Esophagus squamous epithelium (tissue), 4 donors: ENCODE measurements at regions not wholly inside any gene's neighbourhood (a gene's known extent, or its start where the extent isn't known, plus 50 kb on each side); places are given as distances from the start of the nearest gene placed in this dataset.

Source experiments
- POLR2A ChIP-seq, 4 donors: fragments of 450-650 bp; IDR thresholded peaks; one replicate each; pipeline ENCODE4 v1.6.1; 2017; ENCODE audit warnings: antibody characterized with exemption in 4 of 4, mild to moderate bottlenecking in 4 of 4, moderate library complexity in 3 of 4
- TF ChIP-seq, protein P1 (sequence below), 6 experiments: fragments of 450-650 bp in 4 of 6; fragments of 200-600 bp in 2 of 6; sonication (generic) in 2 of 6; IDR thresholded peaks; one replicate each; pipeline ENCODE4 v1.5.1; 2016 to 2019; ENCODE audit warnings: antibody characterized with exemption in 6 of 6, mild to moderate bottlenecking in 4 of 6, moderate library complexity in 4 of 6

DNA sequence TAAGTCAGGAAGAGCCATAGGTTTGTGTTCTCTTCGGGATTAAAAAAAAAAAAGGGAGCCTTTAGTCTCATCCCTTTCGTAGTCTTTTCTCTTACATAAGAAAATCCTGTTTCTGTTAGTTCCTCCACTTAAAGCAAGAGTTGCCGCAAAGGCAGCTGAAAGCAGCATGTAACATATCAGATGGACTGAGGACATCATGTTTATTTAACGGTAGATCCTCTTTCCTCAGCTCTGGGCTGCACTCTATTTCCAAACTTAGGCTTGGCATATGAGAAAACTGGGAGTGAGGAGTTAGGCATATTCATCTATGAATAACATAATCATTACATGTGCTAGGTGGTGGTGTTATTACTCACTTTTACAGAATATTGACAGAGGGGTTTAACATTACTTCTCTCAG is 391.2 kb downstream of the KLF12 start:
- no peak for TF ChIP-seq POLR2A (IDR thresholded peaks at IDR 0.05)
- TF ChIP-seq, protein P1, sequence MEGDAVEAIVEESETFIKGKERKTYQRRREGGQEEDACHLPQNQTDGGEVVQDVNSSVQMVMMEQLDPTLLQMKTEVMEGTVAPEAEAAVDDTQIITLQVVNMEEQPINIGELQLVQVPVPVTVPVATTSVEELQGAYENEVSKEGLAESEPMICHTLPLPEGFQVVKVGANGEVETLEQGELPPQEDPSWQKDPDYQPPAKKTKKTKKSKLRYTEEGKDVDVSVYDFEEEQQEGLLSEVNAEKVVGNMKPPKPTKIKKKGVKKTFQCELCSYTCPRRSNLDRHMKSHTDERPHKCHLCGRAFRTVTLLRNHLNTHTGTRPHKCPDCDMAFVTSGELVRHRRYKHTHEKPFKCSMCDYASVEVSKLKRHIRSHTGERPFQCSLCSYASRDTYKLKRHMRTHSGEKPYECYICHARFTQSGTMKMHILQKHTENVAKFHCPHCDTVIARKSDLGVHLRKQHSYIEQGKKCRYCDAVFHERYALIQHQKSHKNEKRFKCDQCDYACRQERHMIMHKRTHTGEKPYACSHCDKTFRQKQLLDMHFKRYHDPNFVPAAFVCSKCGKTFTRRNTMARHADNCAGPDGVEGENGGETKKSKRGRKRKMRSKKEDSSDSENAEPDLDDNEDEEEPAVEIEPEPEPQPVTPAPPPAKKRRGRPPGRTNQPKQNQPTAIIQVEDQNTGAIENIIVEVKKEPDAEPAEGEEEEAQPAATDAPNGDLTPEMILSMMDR (IDR thresholded peaks at IDR 0.05): no peak
